ENCODE measurements at regions not wholly inside any gene's neighbourhood (a gene's known extent, or its start where the extent isn't known, plus 50 kb on each side); places are given as distances from the start of the nearest gene placed in this dataset.
A peak's percentile ranks its signal among the peaks of the same experiment; 100 is the strongest.

DNA sequence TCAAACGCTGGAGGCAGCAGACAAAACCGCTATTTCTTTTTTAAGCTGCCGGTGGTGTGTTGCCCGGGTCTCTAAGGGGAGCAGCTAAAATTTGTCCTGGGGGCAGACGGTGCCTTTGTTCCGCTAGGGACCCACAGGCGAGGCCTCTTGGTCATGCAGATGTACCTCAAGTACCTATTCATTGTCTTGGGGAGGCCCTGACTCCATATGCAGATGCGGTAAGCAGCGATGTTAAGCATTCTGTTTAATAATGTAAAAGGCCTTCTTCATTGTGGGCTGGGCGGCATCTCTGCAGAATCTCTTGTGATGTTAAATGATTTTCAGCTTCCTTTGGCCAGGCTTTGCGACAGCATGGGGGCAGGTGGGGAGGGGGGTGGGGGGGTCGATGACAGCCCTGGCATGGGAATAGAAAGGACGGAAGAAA, 98.9 kb upstream of the PJA1 start:
- no peak for DNase-seq

DNA sequence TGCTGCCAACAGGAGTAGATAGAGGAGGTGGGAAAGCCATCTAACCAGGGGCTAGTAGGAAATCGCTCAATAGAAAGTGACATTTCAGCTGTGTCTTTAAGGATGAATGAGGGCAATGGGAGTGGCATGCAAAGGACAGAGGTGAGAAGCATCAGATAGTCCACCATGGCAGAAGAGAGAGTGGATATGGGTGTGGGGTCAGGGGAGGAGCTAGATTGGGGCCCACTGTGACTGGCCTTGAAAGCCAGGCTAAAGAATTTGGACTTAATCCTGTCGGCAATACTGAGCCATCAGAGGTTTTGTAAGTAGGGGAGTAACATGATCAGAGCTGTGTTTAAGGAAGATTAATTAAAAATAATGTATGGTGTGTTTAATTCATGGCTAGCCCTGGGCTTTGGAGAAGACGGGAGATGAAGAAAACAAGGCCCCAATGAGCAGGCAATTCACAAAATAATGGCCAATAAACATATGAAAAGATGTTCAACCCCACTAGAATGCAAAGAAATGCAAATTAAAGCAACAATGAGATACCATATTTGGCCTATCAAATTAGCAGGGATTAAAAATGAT, 98.1 kb upstream of the PJA1 start:
- DNase-seq, result no peak

DNA sequence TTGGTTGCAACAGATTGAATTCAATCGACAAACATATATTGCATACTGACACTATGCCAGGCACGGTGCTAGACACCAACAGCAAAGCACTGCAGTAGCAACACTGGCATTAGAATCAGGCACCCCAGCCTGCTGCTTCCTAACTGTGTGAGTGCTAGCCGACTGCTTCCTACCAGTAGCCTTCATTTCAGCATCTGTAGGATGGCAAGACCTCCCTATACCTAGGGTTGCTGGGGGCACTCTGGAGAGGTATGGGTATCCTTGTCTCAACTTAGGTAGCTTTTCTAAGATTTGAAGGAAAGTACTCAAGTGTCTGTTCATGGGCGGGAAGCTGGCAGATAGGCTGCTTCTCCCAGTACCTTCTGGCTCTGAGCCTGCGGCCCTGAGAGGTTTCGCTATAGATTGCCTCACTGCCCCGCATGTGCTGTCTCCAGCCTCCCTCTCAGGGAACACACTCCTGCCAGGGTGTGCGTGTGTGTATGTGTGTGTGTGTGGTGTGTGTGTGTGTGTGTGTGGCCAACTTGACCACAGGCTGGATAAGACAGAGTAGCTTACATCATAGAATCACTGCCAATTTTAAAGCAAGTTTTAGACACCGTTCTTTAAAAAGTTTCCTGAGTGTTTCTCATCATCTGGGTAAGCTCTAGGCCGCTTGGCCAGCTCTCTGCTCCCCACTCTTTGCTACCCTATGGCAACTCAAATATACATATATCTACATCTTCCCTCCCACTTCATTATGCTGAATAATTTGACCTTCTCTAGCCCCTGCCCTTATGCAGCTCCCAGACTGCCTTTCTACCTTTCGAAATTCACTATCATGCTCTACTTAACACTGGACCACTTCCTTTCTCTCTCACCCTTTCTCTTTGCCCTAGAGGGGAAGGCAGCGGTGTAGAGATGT, 97.0 kb upstream of the PJA1 start:
- DNase-seq, result no peak

DNA sequence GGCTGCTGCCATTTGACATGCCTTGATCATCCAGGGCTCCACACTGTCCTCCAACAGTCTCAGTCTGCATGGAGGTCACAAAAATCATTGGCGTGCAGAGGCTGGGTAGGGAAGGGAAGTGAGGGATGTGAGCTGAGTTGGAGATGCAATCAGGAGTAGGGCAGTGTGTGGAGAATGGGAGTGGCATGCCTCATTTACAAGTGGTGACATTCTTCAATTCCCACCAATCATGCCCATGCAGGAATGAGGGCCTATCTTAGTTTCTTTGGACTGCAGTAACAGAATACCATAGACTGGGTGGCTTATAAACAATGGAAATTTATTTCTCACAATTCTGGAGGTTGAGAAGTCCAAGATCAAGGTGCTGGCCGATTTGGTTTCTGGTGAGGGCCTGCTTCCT, 94.9 kb upstream of the PJA1 start:
- no peak for DNase-seq

DNA sequence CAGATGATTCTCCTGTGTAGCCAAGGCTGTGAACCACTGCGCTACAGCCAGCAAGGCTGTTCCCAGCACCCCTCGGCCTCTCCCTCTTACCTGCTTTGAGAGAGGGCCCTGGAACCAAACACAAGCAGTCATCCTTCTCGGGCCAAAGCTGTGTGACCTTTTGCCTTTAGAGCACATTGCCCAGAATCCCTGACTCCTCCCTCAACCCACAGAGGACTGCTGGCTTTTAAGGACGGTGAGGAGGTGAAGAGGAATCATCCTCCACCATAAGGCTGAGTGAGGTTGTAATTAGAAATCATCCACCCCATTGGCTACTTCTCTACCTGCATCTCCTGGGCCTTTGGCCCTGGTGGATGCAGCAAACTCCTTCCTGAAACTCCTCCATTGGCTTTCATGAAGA, 93.6 kb upstream of the PJA1 start:
- DNase-seq, result no peak

DNA sequence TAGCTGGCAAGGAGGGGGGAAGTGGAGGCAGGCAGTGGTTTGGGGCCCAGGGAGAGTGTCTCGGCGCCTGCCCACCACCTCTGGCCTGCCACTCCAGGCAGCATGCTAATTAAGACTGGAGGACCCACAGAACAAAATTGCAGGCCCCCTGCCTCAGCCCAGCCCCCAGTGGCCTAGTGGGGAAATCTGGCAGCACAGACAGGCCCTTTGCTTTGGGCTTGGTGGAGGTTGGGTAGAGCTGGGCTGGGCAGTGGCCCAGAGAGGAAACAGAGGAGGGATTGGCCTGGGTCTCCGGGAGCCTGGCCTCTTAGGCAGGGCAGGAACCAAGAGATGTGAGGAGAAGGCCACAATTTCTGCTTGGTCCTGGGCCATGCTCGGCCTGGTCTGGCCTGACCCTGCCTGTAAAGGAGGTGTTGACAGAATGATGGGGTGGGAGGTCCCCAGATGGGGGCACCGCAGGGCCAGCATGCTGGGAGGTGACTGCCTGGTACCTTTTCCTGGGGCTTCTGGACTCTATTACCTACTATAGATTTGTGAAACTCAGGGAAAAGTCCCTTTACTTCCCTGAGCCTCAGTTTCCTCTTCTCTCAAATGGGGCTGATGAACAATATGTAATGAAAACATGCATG, 92.4 kb upstream of the PJA1 start:
- DNase-seq, result no peak

DNA sequence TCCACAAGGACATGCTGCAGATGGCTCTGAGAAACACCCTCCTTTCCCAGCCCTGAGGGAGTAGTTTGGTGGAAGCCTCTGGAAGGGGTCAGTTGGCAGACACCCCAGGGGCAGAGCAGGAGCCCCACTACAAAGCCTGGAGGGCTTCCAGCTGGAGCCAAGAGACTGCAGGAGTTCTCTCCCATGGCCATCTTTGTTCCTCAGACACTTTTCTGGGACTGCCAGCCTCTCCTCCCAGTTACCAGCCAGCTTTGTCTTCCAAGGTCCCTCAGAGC, 91.0 kb upstream of the PJA1 start:
- DNase-seq, result no peak

DNA sequence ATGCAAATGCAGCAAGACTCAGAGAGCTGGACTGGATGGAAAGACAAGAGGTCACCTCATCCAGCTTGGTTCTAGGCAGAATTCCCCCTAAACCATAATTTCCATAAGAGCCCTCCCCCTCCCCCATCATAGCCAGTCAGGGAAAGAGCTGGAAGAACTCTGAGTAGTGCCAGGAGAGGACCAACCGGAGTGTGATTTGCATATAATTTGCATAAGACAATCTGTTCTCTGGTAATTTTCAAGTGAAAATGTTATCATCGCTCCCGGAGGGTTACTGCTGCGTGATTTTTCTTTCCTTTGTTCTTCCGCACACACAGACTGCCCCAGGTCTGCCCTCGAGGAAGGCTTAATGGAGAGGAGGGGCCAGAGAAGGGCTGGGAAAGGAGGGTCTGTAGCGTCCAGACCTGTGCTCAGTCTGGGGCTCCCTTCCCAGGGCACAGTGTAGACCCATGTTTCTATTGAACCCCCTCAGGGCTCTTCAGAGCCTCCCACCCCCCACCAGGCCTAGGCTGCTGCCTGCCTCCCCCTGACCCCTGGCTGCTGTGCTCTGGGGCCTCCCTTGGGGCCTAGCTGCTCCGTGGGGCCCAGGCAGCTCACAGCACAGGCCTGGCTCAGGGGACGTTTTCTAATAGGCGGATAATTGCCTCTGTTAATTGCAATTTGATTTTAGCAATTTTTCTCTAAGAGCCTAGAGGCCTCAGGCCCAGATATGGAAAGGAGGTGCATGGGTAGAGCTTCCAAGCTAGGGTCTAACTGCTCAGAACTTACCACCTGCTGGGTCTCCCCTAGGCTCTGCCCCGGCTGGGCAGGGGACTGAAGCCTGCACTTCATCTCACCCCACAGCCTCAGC, 90.4 kb upstream of the PJA1 start:
- no peak for DNase-seq

DNA sequence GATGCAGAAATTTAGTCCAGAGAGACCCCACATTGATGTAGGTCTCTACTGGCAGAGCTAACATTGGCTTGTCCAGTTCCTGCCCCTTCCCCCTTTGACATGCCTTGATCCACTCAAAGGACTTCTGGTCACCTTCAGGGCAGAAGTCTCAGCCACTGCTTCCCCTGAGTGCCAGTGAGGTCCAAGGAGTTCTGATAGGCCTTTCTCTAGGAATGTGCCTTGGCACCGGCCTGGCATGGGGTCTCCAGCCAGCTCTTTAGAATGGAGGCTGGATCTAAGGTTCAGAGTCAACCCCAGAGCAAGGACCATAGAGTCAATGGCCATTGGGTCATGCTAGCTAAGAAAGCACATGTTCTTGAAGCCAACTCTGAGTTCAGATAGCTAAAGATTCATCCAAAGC, 88.6 kb upstream of the PJA1 start:
- no peak for DNase-seq

DNA sequence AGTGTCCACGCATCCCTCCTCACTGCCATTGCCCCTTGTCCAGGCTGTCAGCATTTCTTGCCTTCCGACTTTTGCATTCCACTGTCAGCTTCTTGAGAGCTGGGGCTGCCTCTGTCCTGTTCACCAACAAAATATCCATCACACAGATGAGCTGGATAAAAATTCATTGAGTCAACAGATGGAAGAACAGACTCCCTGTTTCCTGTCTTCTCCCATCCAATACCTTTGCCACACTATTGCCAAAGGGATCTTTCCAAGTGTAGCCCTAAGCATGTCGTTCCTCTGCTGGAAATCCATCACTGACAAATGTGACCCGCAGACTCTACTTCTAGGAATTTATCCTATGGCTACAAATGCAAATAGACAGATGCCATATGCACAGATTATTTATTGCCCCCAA, 78.0 kb upstream of the PJA1 start:
- DNase-seq, result no peak

DNA sequence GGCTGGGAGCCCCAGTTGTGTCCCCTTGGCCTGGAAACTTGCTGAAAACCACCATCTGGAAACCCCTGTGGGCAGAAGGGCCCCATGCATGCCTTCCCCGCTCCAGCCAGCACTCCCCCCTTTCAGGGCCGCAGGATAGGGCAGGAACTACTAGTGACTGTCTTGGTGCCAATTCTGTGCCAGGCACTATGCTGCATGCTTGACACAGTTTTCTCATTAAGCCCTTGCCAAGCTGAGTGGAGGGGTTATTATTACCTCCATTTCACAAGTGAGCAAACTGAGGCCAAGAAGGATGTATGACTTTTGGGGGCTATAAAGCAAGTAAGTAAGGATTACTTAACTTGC, 73.6 kb upstream of the PJA1 start:
- DNase-seq, result no peak

DNA sequence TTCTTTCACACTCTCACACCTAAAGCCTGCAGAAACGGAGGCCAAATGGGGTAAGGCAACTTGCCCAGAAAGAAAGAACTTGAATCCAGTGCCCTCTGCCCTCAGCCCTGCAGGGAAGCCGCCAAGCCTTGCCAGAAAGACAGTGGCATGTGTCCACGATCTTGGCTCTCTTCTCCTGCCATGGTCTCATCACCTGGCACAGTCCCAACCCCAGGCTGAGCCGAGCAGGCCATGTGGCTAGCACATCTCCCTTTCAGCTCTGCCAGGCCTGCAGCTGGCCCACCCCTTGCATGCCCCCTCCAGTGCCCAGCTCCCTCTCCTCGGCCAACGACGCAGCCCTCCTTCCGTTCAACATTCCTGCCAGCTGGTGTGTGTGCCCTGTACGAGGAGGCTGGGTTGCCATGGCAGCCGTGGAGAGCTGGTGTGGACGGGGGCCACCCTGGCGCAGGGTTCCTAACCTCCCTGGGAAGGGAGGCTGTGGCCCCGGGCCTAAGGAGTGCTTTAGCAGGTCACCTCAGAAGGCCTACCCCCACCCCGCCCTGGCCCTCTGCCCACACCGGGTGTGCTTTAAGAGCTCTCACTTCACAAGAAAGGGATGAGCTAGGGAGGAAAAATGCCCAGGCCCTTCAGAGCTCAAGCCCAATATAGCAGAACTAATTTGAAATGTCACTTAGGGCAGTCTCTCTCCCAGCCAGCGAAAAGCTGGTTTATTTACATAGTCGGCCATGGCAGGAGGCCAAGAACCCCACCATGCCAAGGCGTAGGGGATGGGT, 73.0 kb upstream of the PJA1 start:
- DNase-seq, result no peak

DNA sequence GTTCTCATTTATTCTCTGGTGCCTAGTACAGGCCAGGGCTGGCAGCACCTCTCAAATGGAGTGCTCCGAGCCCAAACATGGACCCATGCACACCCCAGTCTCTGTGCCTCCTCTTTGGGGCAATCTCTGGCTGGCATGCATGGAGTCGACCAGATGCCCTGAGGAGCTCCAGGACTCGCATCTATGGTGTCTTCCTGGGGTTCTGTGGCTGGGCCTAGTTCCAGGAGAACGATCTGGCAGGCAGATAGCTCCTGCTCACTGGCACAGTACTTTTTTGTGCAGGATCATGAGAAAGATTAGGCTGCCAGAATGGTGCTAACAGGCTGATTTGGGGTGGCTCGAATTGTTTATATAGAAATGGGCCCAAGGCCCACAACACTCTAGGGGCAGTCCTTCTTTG, 72.0 kb upstream of the PJA1 start:
- no peak for DNase-seq

DNA sequence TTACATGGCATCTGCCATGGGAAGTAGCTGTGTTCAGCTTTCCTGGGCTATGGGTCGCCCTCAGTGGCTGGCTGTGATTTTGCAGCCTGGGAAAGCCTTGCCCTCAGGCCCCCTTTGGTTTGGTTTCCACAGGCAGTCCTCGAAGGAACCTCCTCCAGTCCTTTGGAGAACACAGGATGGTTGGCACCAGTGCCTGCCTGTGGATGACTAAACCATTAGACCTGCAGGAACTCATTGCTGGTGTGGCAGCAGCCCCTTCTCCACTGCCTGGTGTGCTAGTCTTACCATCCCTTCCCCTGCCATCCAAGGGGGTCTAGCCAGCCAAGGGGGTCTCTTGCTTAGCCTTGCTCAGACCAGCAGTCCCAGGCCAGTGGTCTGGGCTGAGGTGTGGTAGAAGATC, 71.4 kb upstream of the PJA1 start:
- no peak for DNase-seq

DNA sequence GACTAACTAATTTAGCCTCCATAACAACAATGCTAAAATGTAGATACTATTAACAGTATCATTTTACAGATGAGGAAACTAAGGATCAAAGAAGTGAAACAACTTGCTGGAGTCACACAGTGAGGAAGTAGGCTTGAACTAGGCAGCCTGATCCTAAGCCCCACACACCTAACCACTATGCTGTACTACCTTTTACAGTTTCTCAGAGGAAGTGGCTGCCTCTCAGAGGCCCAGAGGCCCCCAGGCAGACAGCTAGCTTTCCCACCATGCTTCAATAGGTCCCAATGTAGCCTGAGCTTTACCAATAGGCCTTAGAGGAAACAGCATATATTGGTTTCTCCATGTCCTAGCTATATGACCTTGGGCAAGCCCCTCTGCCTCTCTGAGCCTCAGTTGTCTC, 69.4 kb upstream of the PJA1 start:
- no peak for DNase-seq

DNA sequence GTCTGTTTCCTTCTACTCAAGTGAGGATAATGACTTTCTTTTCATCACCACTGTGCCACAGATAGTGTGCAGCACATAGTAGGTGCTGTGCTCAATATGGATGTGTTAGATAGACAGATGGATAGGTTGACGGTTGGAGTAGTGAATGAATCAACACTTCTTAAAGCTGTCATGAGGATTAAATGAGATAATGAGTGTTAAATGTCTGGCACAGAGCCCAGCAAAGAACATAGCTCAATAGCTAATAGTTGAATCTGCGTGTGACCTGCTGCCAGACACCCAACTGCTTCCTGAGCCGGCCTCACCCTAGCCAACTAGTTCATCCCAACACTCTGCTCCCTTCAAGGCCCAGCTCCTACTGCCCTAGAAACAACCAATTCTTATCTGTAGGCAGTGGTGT, 67.7 kb upstream of the PJA1 start:
- DNase-seq, result no peak

DNA sequence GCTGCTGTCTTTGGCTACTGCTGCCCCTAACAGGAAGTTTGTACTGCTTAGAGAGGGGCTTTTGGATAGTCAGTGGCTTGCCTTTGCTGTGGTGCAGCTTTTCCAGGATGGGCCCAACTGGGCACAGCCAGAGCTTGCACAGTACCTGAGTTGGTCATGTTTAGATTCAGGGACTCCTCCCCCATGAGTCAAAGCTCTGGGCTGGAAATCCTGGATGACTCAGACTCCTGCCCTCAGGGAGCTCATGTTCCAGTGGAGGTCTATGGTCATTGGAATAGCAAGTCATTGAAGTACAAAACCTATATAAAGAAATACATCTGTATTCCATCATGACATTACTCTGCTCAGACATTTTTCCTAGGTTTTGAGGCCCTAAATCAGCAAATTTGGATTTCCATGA, 66.7 kb upstream of the PJA1 start:
- DNase-seq, result no peak

DNA sequence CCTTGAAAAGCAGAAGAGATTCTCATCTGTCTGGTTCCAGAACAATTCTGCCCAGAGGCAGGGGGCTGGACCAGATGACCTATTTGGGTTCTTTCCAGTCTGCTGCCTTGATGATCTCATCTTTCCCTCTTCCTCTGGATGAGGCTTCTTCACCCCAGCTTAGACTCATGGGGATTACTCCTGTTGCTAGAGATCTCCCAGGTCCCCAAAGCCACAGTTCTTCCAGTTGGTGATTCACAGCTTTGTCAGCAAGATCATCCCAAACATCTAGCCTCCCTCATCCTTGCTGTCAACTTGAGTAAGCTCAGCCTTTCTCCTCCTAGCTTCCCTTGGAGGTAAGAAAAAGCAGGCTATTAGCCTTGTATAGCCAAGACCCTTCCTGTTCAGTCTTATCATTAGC, 64.2 kb upstream of the PJA1 start:
- no peak for DNase-seq

DNA sequence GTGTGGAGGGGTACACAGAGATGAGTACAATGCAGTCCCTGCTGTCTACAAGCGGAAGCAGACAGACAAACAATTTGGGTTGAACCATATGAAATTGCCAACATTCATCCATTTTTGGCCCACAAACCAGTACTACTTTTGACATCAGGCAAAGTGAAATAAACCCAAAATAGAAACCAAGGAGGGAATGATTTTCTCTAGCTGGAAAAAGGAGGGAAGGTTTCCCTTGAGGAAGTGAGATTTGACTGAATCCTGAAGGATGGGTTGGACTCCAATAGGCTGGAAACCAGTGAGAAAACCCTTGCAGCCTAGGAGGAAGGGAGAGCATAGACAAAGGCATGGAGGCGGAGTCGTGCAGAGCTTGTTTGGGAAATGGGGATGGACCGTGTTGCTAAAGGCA, 63.5 kb upstream of the PJA1 start:
- no peak for DNase-seq

DNA sequence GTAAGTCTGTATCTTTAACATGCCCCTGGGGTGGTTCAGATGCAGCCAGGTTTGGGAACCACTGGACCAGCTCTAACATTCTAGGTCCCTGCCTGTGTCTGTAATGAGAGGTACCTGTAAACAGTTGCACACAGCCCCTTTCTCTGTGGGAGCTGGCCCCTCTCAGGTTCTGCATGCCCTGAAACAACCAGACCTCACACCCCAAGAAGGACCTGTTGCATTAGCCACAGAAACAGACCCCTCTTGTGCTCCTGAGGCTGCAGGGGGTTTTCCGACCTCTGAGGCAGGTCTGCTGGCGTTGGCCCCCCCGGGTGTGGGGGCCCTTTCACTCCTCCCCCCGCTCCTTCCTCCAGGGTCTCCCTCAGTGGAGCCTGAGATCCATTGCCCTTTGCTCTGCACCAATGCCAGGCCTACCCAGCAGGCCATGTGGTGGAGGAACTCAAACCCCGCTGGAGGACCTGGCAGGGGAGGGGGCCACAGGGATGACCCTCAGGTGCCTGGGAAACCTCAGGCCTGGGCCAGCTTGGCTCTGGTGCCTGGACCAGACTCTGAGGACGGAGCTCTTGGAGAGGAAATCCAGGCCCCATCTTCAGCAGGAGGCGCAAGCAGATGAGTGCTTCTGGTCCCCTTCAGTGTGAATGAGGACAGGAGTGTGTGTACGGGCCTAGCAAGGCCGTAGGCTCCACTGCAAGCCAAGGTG, 61.4 kb upstream of the PJA1 start:
- no peak for DNase-seq

DNA sequence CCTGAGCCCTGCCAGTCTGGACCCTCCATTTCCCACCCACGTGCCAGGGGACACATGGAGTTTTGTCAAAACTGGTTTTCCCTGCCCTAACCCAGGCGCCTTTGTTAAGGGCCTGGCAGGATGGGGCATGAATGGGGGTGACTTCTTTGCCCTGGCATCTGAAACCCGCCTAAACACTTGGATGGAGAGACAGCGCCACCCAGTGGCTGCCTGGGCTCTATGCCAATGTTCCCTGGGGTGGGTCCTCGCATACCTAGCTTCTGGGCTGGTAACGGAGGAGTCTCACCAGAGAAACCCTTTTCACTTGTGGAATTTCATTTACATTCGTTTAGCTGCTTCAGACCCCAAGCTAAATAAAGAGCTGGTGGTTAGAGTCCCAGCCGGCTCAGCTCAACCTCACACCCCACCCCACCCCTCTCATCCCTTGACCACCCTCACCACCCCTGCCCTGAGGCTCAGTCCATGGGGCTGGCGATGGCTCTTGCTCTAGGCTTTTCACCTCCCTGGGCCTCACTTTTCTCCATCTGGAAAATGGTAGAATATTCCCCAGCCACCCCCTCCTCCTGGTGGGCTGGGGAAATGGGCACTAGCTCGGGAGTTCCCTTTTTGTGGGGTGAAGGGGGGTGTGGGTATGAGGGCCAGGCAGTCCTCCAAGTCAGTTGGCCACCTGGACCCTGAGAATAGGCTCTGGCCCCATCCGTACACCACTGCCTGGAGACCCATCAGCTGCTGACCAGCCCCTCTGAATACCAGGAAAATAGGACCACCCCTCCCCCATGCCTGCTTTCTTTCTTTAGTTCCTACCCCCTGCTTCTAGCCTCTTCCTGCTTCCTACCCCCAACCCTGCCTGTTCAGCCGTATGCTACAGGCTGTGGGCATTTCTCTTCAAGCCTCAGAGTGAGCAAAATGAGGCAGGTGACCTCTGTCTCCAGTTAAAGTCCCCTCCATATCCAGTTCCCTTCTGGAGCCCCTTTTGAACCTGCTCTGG, 57.1 kb upstream of the PJA1 start:
- peak; percentile 88 for DNase-seq

Data from activated CD8-positive, alpha-beta memory T cell treated with anti-CD3 and anti-CD28 coated beads, Interleukin-2, amount 50 U/mL, for 48 hours (primary cell).